ENCODE measurements at regions not wholly inside any gene's neighbourhood (a gene's known extent, or its start where the extent isn't known, plus 50 kb on each side); places are given as distances from the start of the nearest gene placed in this dataset.

- TF ChIP-seq CSRNP3 (CRISPR knock-in tag; IDR thresholded peaks at IDR 0.05), result no peak
- TF ChIP-seq ZNF70 (CRISPR knock-in tag; IDR thresholded peaks at IDR 0.05), result no peak
- no peak for TF ChIP-seq ZC3H10 (CRISPR knock-in tag; IDR thresholded peaks at IDR 0.05)
- no peak for TF ChIP-seq PATZ1 (CRISPR knock-in tag; IDR thresholded peaks at IDR 0.05; ENCODE audit: borderline replicate concordance)
- no peak for TF ChIP-seq ZFP3 (CRISPR knock-in tag; IDR thresholded peaks at IDR 0.05)
- no peak for TF ChIP-seq ZFP30 (CRISPR knock-in tag; IDR thresholded peaks at IDR 0.05)
- TF ChIP-seq ZNF565 (CRISPR knock-in tag; conservative IDR thresholded peaks at IDR 0.05; ENCODE audit: low read depth), result no peak
- no peak for TF ChIP-seq ZNF8 (CRISPR knock-in tag; IDR thresholded peaks at IDR 0.05)
- TF ChIP-seq TOX (CRISPR knock-in tag; IDR thresholded peaks at IDR 0.05; ENCODE audit: borderline replicate concordance), result no peak
- TF ChIP-seq TCF4 (CRISPR knock-in tag; IDR thresholded peaks at IDR 0.05; ENCODE audit: borderline replicate concordance), result no peak
- TF ChIP-seq CREB5 (CRISPR knock-in tag; IDR thresholded peaks at IDR 0.05; ENCODE audit: low read depth), result no peak
These were observed 68.4 kb upstream of the SCOC start for GRCh38 chr4:140305053-140305452.
